ENCODE measurements at regions not wholly inside any gene's neighbourhood (a gene's known extent, or its start where the extent isn't known, plus 50 kb on each side); places are given as distances from the start of the nearest gene placed in this dataset.
"Not testable (repeated sequence)": the region's sequence is repeated elsewhere in the genome, so short reads cannot be mapped to it uniquely, and the experiment has no call there.

DNA sequence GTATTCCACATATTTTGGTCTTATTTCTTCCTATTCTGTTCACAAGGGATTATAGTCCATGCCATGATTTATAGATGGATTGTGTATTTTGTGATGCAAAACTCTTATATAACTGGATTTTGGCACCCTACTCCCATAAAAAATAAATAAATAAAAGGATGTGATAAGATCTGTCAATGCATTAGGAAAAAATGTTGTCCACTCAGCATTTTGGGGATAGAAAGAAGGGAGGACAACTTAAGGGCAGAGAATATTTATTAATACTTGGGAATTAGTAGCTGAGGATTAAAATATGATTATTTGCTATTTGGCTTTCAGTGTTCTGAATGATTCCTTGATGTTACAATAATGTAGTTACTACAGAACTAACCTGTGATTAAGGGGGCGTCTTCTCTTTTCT lies 682.6 kb downstream of the ZBBX start:
- TF ChIP-seq CTCF (IDR thresholded peaks at IDR 0.05), result no peak
- DNase-seq (ENCODE audit: low spot score in 2 of 2), result no peak
- Histone ChIP-seq H3K36me3 (no peaks in the 10 kb centered on the region), H3K9me3 (no peaks in the 10 kb centered on the region), H3K27me3 (no peaks in the 10 kb centered on the region), H3K4me1 (no peaks in the 10 kb centered on the region), H3K27ac (no peak overlapping the region), H3K4me3 (no peak overlapping the region)
- intact Hi-C loops (cut with DNase I), result no loop called here

- TF ChIP-seq CTCF (IDR thresholded peaks at IDR 0.05), result no peak
- no peaks in the 10 kb centered on the region for H3K4me1 ChIP-seq
- H3K4me3 ChIP-seq, result no peak overlapping the region
- no peaks in the 10 kb centered on the region for H3K36me3 ChIP-seq
- no peak for DNase-seq (ENCODE audit: low spot score in 2 of 2)
- H3K27ac ChIP-seq, result no peak overlapping the region
- H3K9me3 ChIP-seq, result no peaks in the 10 kb centered on the region
- H3K27me3 ChIP-seq, result no peaks in the 10 kb centered on the region
- intact Hi-C loops (cut with DNase I), result no loop called here
Observed at GRCh38 chr3:166696103-166696502, 684.0 kb downstream of the ZBBX start.

DNA sequence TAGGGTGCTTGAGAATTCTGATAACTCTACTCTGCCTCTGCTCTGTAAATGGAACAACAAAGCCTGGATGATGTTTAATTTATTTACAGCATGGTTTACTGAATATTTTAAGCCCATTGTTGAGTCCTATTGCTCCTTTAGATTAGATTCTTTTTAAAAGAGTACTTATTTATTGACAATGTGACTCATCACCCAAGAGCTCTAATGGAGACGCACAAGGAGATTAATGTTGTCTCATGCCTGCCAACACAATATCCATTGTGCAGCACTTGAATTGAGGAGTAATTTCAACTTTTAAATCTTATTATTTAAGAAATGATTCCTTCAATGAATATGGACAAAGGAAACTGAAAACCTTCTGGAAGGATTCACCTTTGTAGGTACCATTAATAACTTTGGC lies 691.4 kb downstream of the ZBBX start:
- H3K36me3 ChIP-seq, result no peaks in the 10 kb centered on the region
- intact Hi-C loops (cut with DNase I), result no loop called here
- TF ChIP-seq CTCF (IDR thresholded peaks at IDR 0.05), result no peak
- no peaks in the 10 kb centered on the region for H3K9me3 ChIP-seq
- H3K4me1 ChIP-seq, result no peaks in the 10 kb centered on the region
- no peaks in the 10 kb centered on the region for H3K27me3 ChIP-seq
- no peak overlapping the region for H3K4me3 ChIP-seq
- no peak for DNase-seq (ENCODE audit: low spot score in 2 of 2)
- H3K27ac ChIP-seq, result no peak overlapping the region

DNA sequence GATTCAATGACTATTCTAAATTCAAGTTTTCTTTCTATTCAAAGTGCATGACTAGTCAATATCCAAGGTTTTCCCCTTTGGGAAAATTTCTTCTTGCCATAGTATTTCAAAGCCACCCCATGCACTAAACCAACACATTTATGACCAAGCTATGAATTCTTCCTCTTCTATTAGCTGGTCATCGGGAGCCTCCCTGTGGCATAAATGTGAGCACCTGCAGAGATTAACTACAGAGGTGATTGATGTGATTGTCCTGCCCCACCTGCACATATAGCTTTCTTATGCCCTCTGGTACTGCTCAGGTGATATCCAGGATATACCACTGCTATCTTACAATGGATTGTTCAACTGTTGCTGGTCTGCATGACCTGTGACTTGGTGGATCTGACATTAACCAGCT lies 694.9 kb downstream of the ZBBX start:
- Histone ChIP-seq H3K36me3 (no peaks in the 10 kb centered on the region), H3K27ac (no peak overlapping the region), H3K9me3 (no peaks in the 10 kb centered on the region), H3K4me1 (no peaks in the 10 kb centered on the region), H3K4me3 (no peak overlapping the region), H3K27me3 (no peaks in the 10 kb centered on the region)
- no peak for TF ChIP-seq CTCF (IDR thresholded peaks at IDR 0.05)
- no peak for DNase-seq (ENCODE audit: low spot score in 2 of 2)
- intact Hi-C loops (cut with DNase I), result no loop called here

GRCh38 chr3:166684077-166684476 lies 696.0 kb downstream of the ZBBX start:
- H3K4me3 ChIP-seq; intact Hi-C loops (cut with DNase I); H3K27ac ChIP-seq; H3K9me3 ChIP-seq; H3K4me1 ChIP-seq; DNase-seq (ENCODE audit: low spot score in 2 of 2); H3K36me3 ChIP-seq; H3K27me3 ChIP-seq: not testable (repeated sequence)

- Histone ChIP-seq H3K36me3 (no peaks in the 10 kb centered on the region), H3K27ac (no peak overlapping the region), H3K9me3 (no peaks in the 10 kb centered on the region), H3K4me1 (no peaks in the 10 kb centered on the region), H3K4me3 (no peak overlapping the region), H3K27me3 (no peaks in the 10 kb centered on the region)
- no peak for TF ChIP-seq CTCF (IDR thresholded peaks at IDR 0.05)
- DNase-seq (ENCODE audit: low spot score in 2 of 2), result no peak
- intact Hi-C loops (cut with DNase I), result no loop called here
Observed at GRCh38 chr3:166669781-166670180, 710.3 kb downstream of the ZBBX start.

Measured in ascending aorta (tissue), 2 donors.